Heart left ventricle (tissue), 13 donors: ENCODE measurements at regions not wholly inside any gene's neighbourhood (a gene's known extent, or its start where the extent isn't known, plus 50 kb on each side); places are given as distances from the start of the nearest gene placed in this dataset.

ENCODE experiments used
- CTCF ChIP-seq, 12 donors: fragments of 200-600 bp; sonication (generic) in 4 of 12; IDR thresholded peaks; one replicate each; pipeline versions ENCODE4 v1.5.0 to v1.8.0; 2018 to 2022; ENCODE audit warnings: antibody characterized with exemption in 12 of 12, mild to moderate bottlenecking in 5 of 12
- POLR2A ChIP-seq, 2 donors: fragments of 450-650 bp; IDR thresholded peaks; one replicate each; pipeline ENCODE4 v1.6.1; 2017; ENCODE audit warnings: antibody characterized with exemption in 2 of 2, mild to moderate bottlenecking in 2 of 2, moderate library complexity in 2 of 2
- donor health status: ischemic (EF 13 %, LVEDD 7.1; RV severe dilation, severe dysfunction).
- donor health status: DM: no; HTN: yes; CAD: no.
- donor health status: DM: no; HTN: no; CAD: no.
- donor health status: ischemic (EF 25% LVEDD 6.9; RV normal size, moderate dysfunction).
- donor health status: ischemic (EF 25% LVEDD 5.7; RV mildly dilated, moderate dysfunction).
- donor health status: ischemic (EF 35%, LVEDD 5.7; RV mildly dilated, moderate dysfunction).
- donor health status: nonischemic (EF 11% LVEDD 7.7; RV severe dilation, severe dysfunction).
- donor health status: DM: yes; HTN: yes; CAD: no.
- donor health status: PGD.
- donor health status: ischemic (EF 29% LVEDD 5.4; RV normal size, mild dysfunction).
- donor health status: nonischemic (EF 23%, LVEDD 6.1; RV moderate dilation, normal function).

- no peak for TF ChIP-seq CTCF (IDR thresholded peaks at IDR 0.05)
- TF ChIP-seq POLR2A (IDR thresholded peaks at IDR 0.05): no peak
Measured at GRCh38 chr13:109665240-109665639, 121.1 kb downstream of the IRS2 start.
